ENCODE measurements at regions not wholly inside any gene's neighbourhood (a gene's known extent, or its start where the extent isn't known, plus 50 kb on each side); places are given as distances from the start of the nearest gene placed in this dataset.

- TF ChIP-seq CTCF (IDR thresholded peaks at IDR 0.05) = no peak
- TF ChIP-seq POLR2A (IDR thresholded peaks at IDR 0.05) = no peak
Observed at GRCh38 chr15:97210277-97210676, 750.2 kb upstream of the ARRDC4 start.
